Effector memory CD8-positive, alpha-beta T cell (primary cell): ENCODE measurements at regions not wholly inside any gene's neighbourhood (a gene's known extent, or its start where the extent isn't known, plus 50 kb on each side); places are given as distances from the start of the nearest gene placed in this dataset.
A peak's percentile ranks its signal among the peaks of the same experiment; 100 is the strongest.

Experiments
- ATAC-seq: fragments of 150-1000 bp; cut with Tn5 transposase; replicated peaks from 2 replicates; pipeline ENCODE4 v1.10.0; 2021; ENCODE audit warnings: mild to moderate bottlenecking, moderate library complexity
- DNase-seq, 3 experiments: peaks; one replicate each; pipeline ENCODE4 v3.0.0; 2021
- H3K27ac Mint-ChIP-seq, 2 donors: one replicate each; pipeline ENCODE4 v1.8.0; 2022; ENCODE audit warnings: mild to moderate bottlenecking in 2 of 2, mixed read lengths in 2 of 2, moderate library complexity in 2 of 2
- H3K27me3 Mint-ChIP-seq, 2 donors: one replicate each; pipeline ENCODE4 v1.8.0; 2022; ENCODE audit warnings: mixed read lengths in 2 of 2
- H3K36me3 Mint-ChIP-seq: one replicate; pipeline ENCODE4 v1.8.0; 2022; ENCODE audit warnings: mild to moderate bottlenecking, moderate library complexity, mixed read lengths; ENCODE audit not compliant: insufficient read depth
- H3K4me1 Mint-ChIP-seq, 2 donors: one replicate each; pipeline ENCODE4 v1.8.0; 2022; ENCODE audit warnings: low read depth in 2 of 2, mixed read lengths in 2 of 2
- H3K4me3 Mint-ChIP-seq, 2 donors: one replicate each; pipeline ENCODE4 v1.8.0; 2022; ENCODE audit warnings: mild to moderate bottlenecking in 2 of 2, mixed read lengths in 2 of 2, moderate library complexity in 2 of 2
- H3K9me3 Mint-ChIP-seq, 2 donors: one replicate each; pipeline ENCODE4 v1.8.0; 2022; ENCODE audit warnings: mixed read lengths in 2 of 2

DNA sequence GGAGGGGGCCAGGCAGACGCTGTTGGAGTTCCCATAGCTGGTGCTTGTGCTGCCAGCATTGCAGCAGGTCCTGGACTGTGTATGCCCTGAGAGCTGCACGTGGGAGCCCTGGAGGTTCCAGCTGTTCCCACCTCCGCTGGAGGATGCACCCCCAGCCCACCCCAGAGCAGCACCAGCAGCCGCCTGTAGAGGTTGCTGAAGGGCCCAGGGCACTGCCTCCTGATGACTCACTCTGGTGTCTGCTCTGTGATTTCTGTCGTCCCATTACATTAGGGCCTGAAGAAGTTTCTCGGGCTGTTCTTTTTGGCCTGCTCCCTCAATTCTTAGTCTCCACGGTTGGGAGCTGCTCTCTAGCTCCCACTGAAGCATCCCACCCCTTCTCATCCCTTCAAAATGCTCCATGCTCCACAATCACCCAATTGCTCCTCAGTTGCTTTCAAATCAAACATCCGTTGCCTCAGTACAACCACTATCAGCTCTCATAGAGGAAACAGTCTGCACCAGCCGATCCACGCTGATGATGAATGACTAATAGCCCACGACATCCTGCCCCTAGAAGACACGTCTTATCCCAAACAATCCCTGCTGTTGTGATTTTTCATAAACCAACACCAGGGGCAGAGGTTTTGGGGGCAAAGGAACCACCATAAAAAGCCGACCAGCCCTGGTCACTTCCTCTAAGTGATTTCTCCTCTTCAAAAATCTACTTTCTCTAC is 65.2 kb upstream of the RNF152 start:
- Mint-ChIP-seq H3K4me1 (no peaks in the 10 kb centered on the region), H3K27me3 (peaks cover 9% of the 10 kb centered on the region in 2 donors), H3K4me3 (no peak overlapping the region), H3K27ac (no peak overlapping the region), H3K36me3 (no peaks in the 10 kb centered on the region), H3K9me3 (no peaks in the 10 kb centered on the region)
- ATAC-seq (no peak), DNase-seq (no peak)

DNA sequence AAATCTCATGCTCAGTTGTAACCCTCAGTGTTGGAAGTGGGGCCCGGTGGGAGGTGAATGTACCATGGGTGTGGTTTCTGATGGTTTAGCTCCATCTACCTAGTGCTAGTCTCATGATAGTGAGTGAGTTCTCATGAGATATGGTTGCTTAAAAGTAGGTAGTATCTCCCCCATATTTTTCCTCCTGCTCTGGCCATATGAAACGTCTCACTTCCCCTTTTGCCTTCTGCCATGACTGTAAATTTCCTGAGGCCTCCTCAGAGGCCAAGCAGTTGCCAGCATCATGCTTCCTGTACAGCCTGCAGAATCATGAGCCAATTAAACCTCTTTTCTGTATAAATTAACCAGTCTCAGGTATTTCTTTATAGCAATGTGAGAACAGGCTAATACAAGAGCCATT is 62.8 kb upstream of the RNF152 start:
- Mint-ChIP-seq H3K27me3 (peaks cover under 1 to 9% of the 10 kb centered on the region in 2 donors), H3K27ac (no peak overlapping the region)
- ATAC-seq, result no peak

GRCh38 chr18:61954096-61954746 is 61.4 kb upstream of the RNF152 start:
- ATAC-seq, result no peak
- Mint-ChIP-seq H3K36me3 (no peaks in the 10 kb centered on the region), H3K9me3 (no peaks in the 10 kb centered on the region), H3K27ac (no peak overlapping the region), H3K27me3 (peaks cover 7 to 17% of the 10 kb centered on the region in 2 donors), H3K4me3 (no peak overlapping the region), H3K4me1 (peaks cover 7 to 14% of the 10 kb centered on the region in 2 donors)
- DNase-seq, result no peak

More for the DNA sequence above, 62.8 kb upstream of the RNF152 start:
- Mint-ChIP-seq H3K4me3 (no peak overlapping the region), H3K4me1 (peaks cover 6 to 8% of the 10 kb centered on the region in 2 donors), H3K36me3 (no peaks in the 10 kb centered on the region), H3K9me3 (no peaks in the 10 kb centered on the region)
- no peak for DNase-seq

GRCh38 chr18:61953641-61954040 is 60.8 kb upstream of the RNF152 start:
- Mint-ChIP-seq H3K9me3 (no peaks in the 10 kb centered on the region), H3K4me1 (peaks cover 9 to 17% of the 10 kb centered on the region in 2 donors), H3K4me3 (no peak overlapping the region), H3K27ac (no peak overlapping the region), H3K36me3 (no peaks in the 10 kb centered on the region), H3K27me3 (peaks cover 7 to 16% of the 10 kb centered on the region in 2 donors)
- no peak for ATAC-seq
- DNase-seq, result no peak

- Mint-ChIP-seq H3K4me1 (peaks cover 9 to 17% of the 10 kb centered on the region in 2 donors), H3K27ac (no peak overlapping the region), H3K27me3 (peaks cover 7 to 11% of the 10 kb centered on the region in 2 donors), H3K36me3 (no peaks in the 10 kb centered on the region), H3K9me3 (no peaks in the 10 kb centered on the region), H3K4me3 (no peak overlapping the region)
- DNase-seq (no peak), ATAC-seq (no peak)
Measured at GRCh38 chr18:61953161-61953560, 60.4 kb upstream of the RNF152 start.

GRCh38 chr18:61951396-61951795 is 58.6 kb upstream of the RNF152 start:
- H3K27ac Mint-ChIP-seq, result no peak overlapping the region
- no peaks in the 10 kb centered on the region for H3K9me3 Mint-ChIP-seq
- no peaks in the 10 kb centered on the region for H3K36me3 Mint-ChIP-seq
- H3K4me3 Mint-ChIP-seq, result no peak overlapping the region
- DNase-seq (no peak), ATAC-seq (no peak)
- H3K27me3 Mint-ChIP-seq, result peaks cover 11 to 17% of the 10 kb centered on the region in 2 donors
- H3K4me1 Mint-ChIP-seq, result peaks cover 9 to 17% of the 10 kb centered on the region in 2 donors

DNA sequence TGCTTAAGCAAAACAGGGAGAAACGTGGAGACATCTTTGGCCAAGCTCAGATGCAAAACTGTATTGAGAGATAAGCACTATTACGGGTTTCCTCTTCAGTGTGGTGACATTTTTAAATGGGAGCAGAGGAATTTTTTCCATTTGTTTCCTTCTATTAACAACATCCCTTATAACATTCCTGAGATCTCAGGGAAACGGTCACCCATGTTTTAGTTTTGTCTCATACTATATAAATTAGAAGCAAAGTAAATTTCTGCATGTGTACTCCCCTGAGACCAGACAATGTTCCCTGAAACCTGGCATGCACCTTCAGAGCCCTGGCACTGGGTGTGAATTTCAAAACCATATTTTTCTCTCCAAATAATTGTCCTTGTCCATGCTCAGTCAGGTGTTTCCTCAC is 57.6 kb upstream of the RNF152 start:
- no peak overlapping the region for H3K4me3 Mint-ChIP-seq
- peaks cover 11 to 19% of the 10 kb centered on the region in 2 donors for H3K27me3 Mint-ChIP-seq
- peaks cover 9 to 17% of the 10 kb centered on the region in 2 donors for H3K4me1 Mint-ChIP-seq
- no peak overlapping the region for H3K27ac Mint-ChIP-seq
- DNase-seq, result no peak
- ATAC-seq, result no peak
- no peaks in the 10 kb centered on the region for H3K9me3 Mint-ChIP-seq
- no peaks in the 10 kb centered on the region for H3K36me3 Mint-ChIP-seq

GRCh38 chr18:61949946-61950345 is 57.1 kb upstream of the RNF152 start:
- no peaks in the 10 kb centered on the region for H3K9me3 Mint-ChIP-seq
- peaks cover 11 to 19% of the 10 kb centered on the region in 2 donors for H3K27me3 Mint-ChIP-seq
- H3K27ac Mint-ChIP-seq, result no peak overlapping the region
- H3K4me3 Mint-ChIP-seq, result no peak overlapping the region
- no peak for ATAC-seq
- H3K36me3 Mint-ChIP-seq, result no peaks in the 10 kb centered on the region
- peaks cover 9 to 17% of the 10 kb centered on the region in 2 donors for H3K4me1 Mint-ChIP-seq
- no peak for DNase-seq

- no peaks in the 10 kb centered on the region for H3K36me3 Mint-ChIP-seq
- H3K4me1 Mint-ChIP-seq, result peaks cover 9 to 17% of the 10 kb centered on the region in 2 donors
- DNase-seq (no peak), ATAC-seq (peak; percentile 49)
- H3K4me3 Mint-ChIP-seq, result no peak overlapping the region
- H3K27me3 Mint-ChIP-seq, result peaks cover 11 to 19% of the 10 kb centered on the region in 2 donors
- no peaks in the 10 kb centered on the region for H3K9me3 Mint-ChIP-seq
- H3K27ac Mint-ChIP-seq, result no peak overlapping the region
Measured at GRCh38 chr18:61948846-61949438, 56.1 kb upstream of the RNF152 start.

GRCh38 chr18:61948281-61948741 is 55.5 kb upstream of the RNF152 start:
- H3K27me3 Mint-ChIP-seq, result peaks cover 11 to 19% of the 10 kb centered on the region in 2 donors
- ATAC-seq (no peak), DNase-seq (no peak)
- peaks cover 9 to 17% of the 10 kb centered on the region in 2 donors for H3K4me1 Mint-ChIP-seq
- no peaks in the 10 kb centered on the region for H3K9me3 Mint-ChIP-seq
- H3K27ac Mint-ChIP-seq, result no peak overlapping the region
- H3K4me3 Mint-ChIP-seq, result no peak overlapping the region
- no peaks in the 10 kb centered on the region for H3K36me3 Mint-ChIP-seq

- Mint-ChIP-seq H3K9me3 (no peaks in the 10 kb centered on the region), H3K27me3 (peaks cover 11 to 19% of the 10 kb centered on the region in 2 donors), H3K36me3 (no peaks in the 10 kb centered on the region), H3K4me3 (no peak overlapping the region), H3K27ac (no peak overlapping the region), H3K4me1 (peaks cover 3 to 14% of the 10 kb centered on the region in 2 donors)
- DNase-seq, result no peak
- no peak for ATAC-seq
Measured at GRCh38 chr18:61946449-61946848, 53.6 kb upstream of the RNF152 start.

DNA sequence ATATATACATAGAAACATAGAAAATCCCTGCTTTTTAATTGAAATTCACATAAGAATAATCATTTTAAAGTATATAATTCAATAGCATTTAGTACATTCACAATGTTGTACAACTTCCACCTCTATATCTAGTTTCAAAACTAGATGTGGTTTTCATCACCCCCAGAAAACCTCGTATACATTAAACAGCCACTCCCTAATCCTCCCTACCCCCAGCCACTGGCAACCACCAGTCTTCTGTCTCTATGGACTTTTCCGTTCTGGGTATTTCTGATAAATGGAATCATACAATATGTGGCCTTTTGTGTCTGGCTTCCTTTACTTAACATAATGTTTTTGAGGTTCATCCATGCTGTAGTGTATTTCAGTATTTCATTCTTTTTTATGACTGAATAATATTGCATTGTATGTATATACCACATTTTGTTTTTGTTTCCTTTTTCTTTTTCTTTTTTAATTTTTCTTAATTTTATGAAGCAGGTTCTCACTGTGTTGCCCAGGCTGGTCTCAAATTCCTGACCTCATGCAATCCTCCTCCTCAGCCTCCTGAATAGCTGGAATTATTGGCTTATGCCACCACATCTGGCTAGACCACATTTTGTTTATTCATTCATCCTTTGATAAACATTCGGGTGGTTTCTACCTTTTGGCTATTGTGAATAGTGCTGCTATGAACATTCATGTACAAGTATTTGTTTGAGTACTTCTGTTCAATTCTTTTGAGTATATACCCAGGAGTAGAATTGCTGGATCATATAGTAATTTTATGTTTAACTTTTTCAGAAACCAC is 50.6 kb upstream of the RNF152 start:
- Mint-ChIP-seq H3K4me1 (peaks cover 3 to 6% of the 10 kb centered on the region in 2 donors), H3K27ac (no peak overlapping the region), H3K9me3 (peaks cover 0 to 2% of the 10 kb centered on the region in 2 donors), H3K4me3 (peak overlapping the region in 1 of 2 donors; percentile 18), H3K27me3 (peaks cover 4 to 11% of the 10 kb centered on the region in 2 donors), H3K36me3 (no peaks in the 10 kb centered on the region)
- no peak for ATAC-seq
- DNase-seq, result no peak
